ENCODE measurements at regions not wholly inside any gene's neighbourhood (a gene's known extent, or its start where the extent isn't known, plus 50 kb on each side); places are given as distances from the start of the nearest gene placed in this dataset.
"Not testable (repeated sequence)": the region's sequence is repeated elsewhere in the genome, so short reads cannot be mapped to it uniquely, and the experiment has no call there.

GRCh38 chr3:153399636-153400035, 237.6 kb downstream of the RAP2B start:
- TF ChIP-seq CTCF (IDR thresholded peaks at IDR 0.05; ENCODE audit: low read depth, low read length) = no peak
- peak overlapping the region; percentile 39 for H3K4me3 ChIP-seq (ENCODE audit: low read depth, low read length)

GRCh38 chr3:153400641-153401040, 238.6 kb downstream of the RAP2B start:
- TF ChIP-seq CTCF (IDR thresholded peaks at IDR 0.05; ENCODE audit: low read depth, low read length) = no peak
- no peak overlapping the region; the same call in 1 of the 2 replicates for H3K4me3 ChIP-seq (ENCODE audit: low read depth, low read length)

- no peak for TF ChIP-seq CTCF (IDR thresholded peaks at IDR 0.05; ENCODE audit: low read depth, low read length)
- H3K4me3 ChIP-seq (ENCODE audit: low read depth, low read length) = no peak overlapping the region
Measured at GRCh38 chr3:153404157-153404556, 242.1 kb downstream of the RAP2B start.

- not testable (repeated sequence) for H3K4me3 ChIP-seq (ENCODE audit: low read depth, low read length)
Measured at GRCh38 chr3:153405320-153405719, 243.3 kb downstream of the RAP2B start.

- no peak for TF ChIP-seq CTCF (IDR thresholded peaks at IDR 0.05; ENCODE audit: low read depth, low read length)
- H3K4me3 ChIP-seq (ENCODE audit: low read depth, low read length) = no peak overlapping the region
Measured at GRCh38 chr3:153410517-153410916, 248.5 kb downstream of the RAP2B start.

GRCh38 chr3:153414982-153415381, 253.0 kb downstream of the RAP2B start:
- H3K4me3 ChIP-seq (ENCODE audit: low read depth, low read length) = no peak overlapping the region
- TF ChIP-seq CTCF (IDR thresholded peaks at IDR 0.05; ENCODE audit: low read depth, low read length) = no peak

GRCh38 chr3:153422314-153422713, 260.3 kb downstream of the RAP2B start:
- TF ChIP-seq CTCF (IDR thresholded peaks at IDR 0.05; ENCODE audit: low read depth, low read length) = no peak
- H3K4me3 ChIP-seq (ENCODE audit: low read depth, low read length) = no peak overlapping the region

- not testable (repeated sequence) for H3K4me3 ChIP-seq (ENCODE audit: low read depth, low read length)
Measured at GRCh38 chr3:153423820-153424219, 261.8 kb downstream of the RAP2B start.
